SK-N-SH treated with all-trans-retinoic acid at 6 μM for 48 hours (cell line): ENCODE measurements at regions not wholly inside any gene's neighbourhood (a gene's known extent, or its start where the extent isn't known, plus 50 kb on each side); places are given as distances from the start of the nearest gene placed in this dataset.

Experiments
- ATAC-seq: fragments of 200-7000 bp; cut with Tn5 transposase; 3 replicates; pipeline ENCODE4 v1.9.1; 2020; ENCODE audit warnings: mild to moderate bottlenecking, moderate library complexity
- ARNTL ChIP-seq: fragments of 450-650 bp; formaldehyde crosslinking; IDR thresholded peaks from 2 replicates; pipeline ENCODE4 v1.5.0; 2020; ENCODE audit warnings: low read depth, mild to moderate bottlenecking, moderate library complexity, borderline replicate concordance
- BACH2 ChIP-seq: fragments of 250-450 bp; sonication (Bioruptor Pico); IDR thresholded peaks from 2 replicates; pipeline ENCODE4 v1.9.0; 2021; ENCODE audit warnings: mild to moderate bottlenecking, borderline replicate concordance
- CREB5 ChIP-seq: fragments of 250-450 bp; sonication (Bioruptor Pico); IDR thresholded peaks from 2 replicates; pipeline ENCODE4 v1.5.1; 2020; ENCODE audit warnings: low read depth, mild to moderate bottlenecking, moderate library complexity
- CSDC2 ChIP-seq: fragments of 250-450 bp; sonication (Bioruptor Pico); IDR thresholded peaks from 2 replicates; pipeline ENCODE4 v1.5.0; 2020; ENCODE audit warnings: mild to moderate bottlenecking, moderate library complexity
- CSRNP3 ChIP-seq: fragments of 250-450 bp; sonication (Bioruptor Pico); IDR thresholded peaks from 2 replicates; pipeline ENCODE4 v1.5.1; 2021; ENCODE audit warnings: mild to moderate bottlenecking, moderate library complexity
- ESRRG ChIP-seq: fragments of 250-450 bp; sonication (Bioruptor Pico); IDR thresholded peaks from 2 replicates; pipeline ENCODE4 v1.6.1; 2021; ENCODE audit warnings: mild to moderate bottlenecking
- GLIS3 ChIP-seq: fragments of 250-450 bp; sonication (Bioruptor Pico); IDR thresholded peaks from 2 replicates; pipeline ENCODE4 v1.5.0; 2020; ENCODE audit warnings: mild to moderate bottlenecking, moderate library complexity
- OSR1 ChIP-seq: fragments of 250-450 bp; sonication (Bioruptor Pico); IDR thresholded peaks from 2 replicates; pipeline ENCODE4 v1.8.0; 2022; ENCODE audit warnings: moderate library complexity, mild to moderate bottlenecking, inconsistent platforms
- POU6F1 ChIP-seq: fragments of 250-450 bp; sonication (Bioruptor Pico); IDR thresholded peaks from 2 replicates; pipeline ENCODE4 v1.8.0; 2021; ENCODE audit warnings: low read depth, mild to moderate bottlenecking, moderate library complexity, borderline replicate concordance
- PPARA ChIP-seq: fragments of 250-450 bp; sonication (Bioruptor Pico); IDR thresholded peaks from 2 replicates; pipeline ENCODE4 v1.5.0; 2020; ENCODE audit warnings: mild to moderate bottlenecking, borderline replicate concordance
- RARB ChIP-seq: fragments of 250-450 bp; sonication (Bioruptor Pico); IDR thresholded peaks from 2 replicates; pipeline ENCODE4 v1.8.0; 2021; ENCODE audit warnings: mild to moderate bottlenecking, moderate library complexity
- SNAI2 ChIP-seq: fragments of 250-450 bp; sonication (Bioruptor Pico); IDR thresholded peaks from 2 replicates; pipeline ENCODE4 v1.5.0; 2020; ENCODE audit warnings: mild to moderate bottlenecking, moderate library complexity
- TOX ChIP-seq: fragments of 250-450 bp; sonication (Bioruptor Pico); IDR thresholded peaks from 2 replicates; pipeline ENCODE4 v1.8.0; 2021; ENCODE audit warnings: mild to moderate bottlenecking, moderate library complexity, borderline replicate concordance
- TSHZ2 ChIP-seq: fragments of 250-450 bp; sonication (Bioruptor Pico); IDR thresholded peaks from 2 replicates; pipeline ENCODE4 v1.5.0; 2020; ENCODE audit warnings: mild to moderate bottlenecking, moderate library complexity
- ZC3H10 ChIP-seq: fragments of 250-450 bp; sonication (Bioruptor Pico); IDR thresholded peaks from 2 replicates; pipeline ENCODE4 v1.5.1; 2021; ENCODE audit warnings: mild to moderate bottlenecking, moderate library complexity
- ZFP3 ChIP-seq: fragments of 250-450 bp; sonication (Bioruptor Pico); IDR thresholded peaks from 2 replicates; pipeline ENCODE4 v1.5.0; 2020; ENCODE audit warnings: mild to moderate bottlenecking, moderate library complexity
- ZNF565 ChIP-seq: fragments of 450-650 bp; formaldehyde crosslinking; conservative IDR thresholded peaks from 2 replicates; pipeline ENCODE4 v1.5.0; 2020; ENCODE audit warnings: low read depth, mild to moderate bottlenecking, moderate library complexity
- ZNF70 ChIP-seq: fragments of 450-650 bp; formaldehyde crosslinking; IDR thresholded peaks from 2 replicates; pipeline ENCODE4 v1.5.0; 2020; ENCODE audit warnings: mild to moderate bottlenecking, moderate library complexity
- ZNF8 ChIP-seq: fragments of 450-650 bp; formaldehyde crosslinking; IDR thresholded peaks from 2 replicates; pipeline ENCODE4 v1.5.0; 2020; ENCODE audit warnings: mild to moderate bottlenecking, moderate library complexity

- ATAC-seq: peak; percentile 76
- TF ChIP-seq TOX (CRISPR knock-in tag) (no peak; the same call in 1 of the 2 replicates), SNAI2 (no peak), ZFP3 (no peak), GLIS3 (CRISPR knock-in tag) (no peak), PPARA (CRISPR knock-in tag) (no peak), ZC3H10 (peak; percentile 23; the same call in 1 of the 2 replicates), POU6F1 (CRISPR knock-in tag) (no peak), ZNF8 (CRISPR knock-in tag) (no peak)
- TF ChIP-seq, all 23 proteins: peak for 1
Observed at GRCh38 chr1:219085988-219086387, 87.7 kb upstream of the LYPLAL1 start.

GRCh38 chr1:219086956-219087469, 86.7 kb upstream of the LYPLAL1 start:
- no peak for ATAC-seq
- TF ChIP-seq RARB (CRISPR knock-in tag) (no peak; the same call in 1 of the 2 replicates), TOX (CRISPR knock-in tag) (0 out of 2 replicates have a peak, but pooled peaks have one; percentile 9), ZNF70 (no peak)

GRCh38 chr1:219088778-219089557, 84.7 kb upstream of the LYPLAL1 start:
- ATAC-seq: peak; percentile 66
- no peak for TF ChIP-seq BACH2 (CRISPR knock-in tag)
- TF ChIP-seq, all 23 proteins: peak for 0

- ATAC-seq: no peak
Observed at GRCh38 chr1:219090607-219091006, 83.1 kb upstream of the LYPLAL1 start.

GRCh38 chr1:219092206-219092605, 81.5 kb upstream of the LYPLAL1 start:
- TF ChIP-seq TSHZ2 (CRISPR knock-in tag): no peak
- TF ChIP-seq ARNTL: no peak
- TF ChIP-seq GLIS3 (CRISPR knock-in tag): no peak
- no peak for TF ChIP-seq CREB5 (CRISPR knock-in tag)
- no peak; the same call in 1 of the 2 replicates for TF ChIP-seq POU6F1 (CRISPR knock-in tag)
- TF ChIP-seq PPARA (CRISPR knock-in tag): no peak
- no peak for TF ChIP-seq CSRNP3 (CRISPR knock-in tag)
- TF ChIP-seq RARB (CRISPR knock-in tag): no peak
- TF ChIP-seq TOX (CRISPR knock-in tag): no peak; the same call in 1 of the 2 replicates
- TF ChIP-seq OSR1 (CRISPR knock-in tag): no peak
- no peak for TF ChIP-seq CSDC2 (CRISPR knock-in tag)
- no peak for TF ChIP-seq ZFP3
- no peak for TF ChIP-seq ZNF70
- no peak for TF ChIP-seq ESRRG (CRISPR knock-in tag)
- no peak for TF ChIP-seq SNAI2
- no peak for TF ChIP-seq ZNF565
- TF ChIP-seq, all 23 proteins: peak for 0
- ATAC-seq: no peak

More at GRCh38 chr1:219090607-219091006, 83.1 kb upstream of the LYPLAL1 start:
- TF ChIP-seq CSDC2 (CRISPR knock-in tag) (no peak), ZNF8 (CRISPR knock-in tag) (no peak), ZNF70 (no peak)
